RWPE2 (cell line): ENCODE measurements at regions not wholly inside any gene's neighbourhood (a gene's known extent, or its start where the extent isn't known, plus 50 kb on each side); places are given as distances from the start of the nearest gene placed in this dataset.

ENCODE experiments used
- ATAC-seq: fragments of 200-7000 bp; cut with Tn5 transposase; 3 replicates; pipeline ENCODE4 v1.9.1; 2021; ENCODE audit warnings: low read depth
- DNase-seq: peaks from one replicate; pipeline ENCODE4 v3.0.0-alpha.2; 2020; ENCODE audit warnings: low spot score
- H3K27ac ChIP-seq: fragments of 450-650 bp; 2 replicates; pipeline ENCODE4 v1.5.1; 2017; ENCODE audit warnings: mild to moderate bottlenecking; ENCODE audit not compliant: poor library complexity, severe bottlenecking
- H3K27me3 ChIP-seq: fragments of 250-450 bp; sonication (Bioruptor Pico); 2 replicates; pipeline ENCODE4 v1.5.1; 2021; ENCODE audit warnings: mild to moderate bottlenecking, moderate library complexity; ENCODE audit not compliant: insufficient read depth, poor library complexity, severe bottlenecking
- H3K36me3 ChIP-seq: fragments of 250-450 bp; sonication (Bioruptor Pico); 2 replicates; pipeline ENCODE4 v1.5.1; 2020; ENCODE audit warnings: low read depth, mild to moderate bottlenecking, moderate library complexity
- H3K4me1 ChIP-seq: fragments of 250-450 bp; sonication (Bioruptor Pico); 2 replicates; pipeline ENCODE4 v1.5.1; 2021; ENCODE audit warnings: mild to moderate bottlenecking, moderate library complexity; ENCODE audit not compliant: insufficient read depth, poor library complexity, severe bottlenecking
- H3K4me3 ChIP-seq: fragments of 250-450 bp; sonication (Bioruptor Pico); 2 replicates; pipeline ENCODE4 v1.5.1; 2021; ENCODE audit warnings: mild to moderate bottlenecking, moderate library complexity; ENCODE audit not compliant: severe bottlenecking
- H3K9me3 ChIP-seq: fragments of 250-450 bp; sonication (Bioruptor Pico); 2 replicates; pipeline ENCODE4 v1.5.1; 2021; ENCODE audit warnings: mild to moderate bottlenecking, moderate library complexity; ENCODE audit not compliant: severe bottlenecking
- TF ChIP-seq, protein P1 (sequence below): fragments of 450-650 bp; IDR thresholded peaks from one replicate; pipeline ENCODE4 v1.5.1; 2017; ENCODE audit warnings: mild to moderate bottlenecking, moderate library complexity; ENCODE audit not compliant: poor library complexity, severe bottlenecking

DNA sequence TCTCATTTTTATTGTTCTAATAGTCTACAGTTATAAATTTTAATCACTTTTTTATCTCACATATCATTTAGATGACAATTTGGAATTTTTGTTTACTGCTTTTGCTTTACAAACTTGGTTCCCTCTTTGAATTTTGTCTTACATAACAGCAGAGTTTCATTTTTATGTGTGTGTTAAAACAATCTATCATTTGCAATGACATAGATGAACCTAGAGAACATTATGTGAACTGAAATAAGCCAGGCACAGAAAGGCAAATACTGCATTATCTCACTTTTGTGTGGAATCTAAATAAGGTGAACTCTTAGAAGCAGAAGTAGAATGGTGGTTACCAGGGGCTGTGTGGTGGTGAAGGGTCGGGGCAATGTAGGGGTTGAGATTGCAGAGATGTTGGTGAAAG, 170.7 kb downstream of the GASK1B start:
- H3K9me3 ChIP-seq = no peaks in the 10 kb centered on the region

DNA sequence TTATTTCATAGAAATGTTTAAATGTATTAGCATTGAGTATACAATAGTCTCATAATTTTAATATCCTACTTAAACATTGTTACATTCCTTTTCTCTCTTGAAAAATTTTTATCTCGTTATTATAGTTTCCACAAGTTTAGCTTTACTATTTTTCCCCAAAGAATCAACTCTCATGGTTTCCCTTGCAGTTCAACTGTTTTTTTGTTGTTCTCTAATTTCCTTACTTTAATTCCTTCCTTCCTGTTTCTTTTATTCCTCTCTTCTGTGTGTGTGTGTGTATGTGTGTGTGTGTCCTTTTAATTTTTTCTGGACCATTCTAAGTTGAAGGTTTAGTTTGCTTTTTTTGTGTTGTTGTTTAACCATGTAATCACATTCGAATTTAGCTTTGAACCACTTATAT, 171.1 kb downstream of the GASK1B start:
- TF ChIP-seq, protein P1, sequence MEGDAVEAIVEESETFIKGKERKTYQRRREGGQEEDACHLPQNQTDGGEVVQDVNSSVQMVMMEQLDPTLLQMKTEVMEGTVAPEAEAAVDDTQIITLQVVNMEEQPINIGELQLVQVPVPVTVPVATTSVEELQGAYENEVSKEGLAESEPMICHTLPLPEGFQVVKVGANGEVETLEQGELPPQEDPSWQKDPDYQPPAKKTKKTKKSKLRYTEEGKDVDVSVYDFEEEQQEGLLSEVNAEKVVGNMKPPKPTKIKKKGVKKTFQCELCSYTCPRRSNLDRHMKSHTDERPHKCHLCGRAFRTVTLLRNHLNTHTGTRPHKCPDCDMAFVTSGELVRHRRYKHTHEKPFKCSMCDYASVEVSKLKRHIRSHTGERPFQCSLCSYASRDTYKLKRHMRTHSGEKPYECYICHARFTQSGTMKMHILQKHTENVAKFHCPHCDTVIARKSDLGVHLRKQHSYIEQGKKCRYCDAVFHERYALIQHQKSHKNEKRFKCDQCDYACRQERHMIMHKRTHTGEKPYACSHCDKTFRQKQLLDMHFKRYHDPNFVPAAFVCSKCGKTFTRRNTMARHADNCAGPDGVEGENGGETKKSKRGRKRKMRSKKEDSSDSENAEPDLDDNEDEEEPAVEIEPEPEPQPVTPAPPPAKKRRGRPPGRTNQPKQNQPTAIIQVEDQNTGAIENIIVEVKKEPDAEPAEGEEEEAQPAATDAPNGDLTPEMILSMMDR = no peak
- Histone ChIP-seq H3K4me1 (no peaks in the 10 kb centered on the region), H3K36me3 (no peaks in the 10 kb centered on the region), H3K27ac (no peak overlapping the region), H3K27me3 (no peaks in the 10 kb centered on the region), H3K9me3 (no peaks in the 10 kb centered on the region), H3K4me3 (no peak overlapping the region)
- DNase-seq (no peak), ATAC-seq (no peak)

More for the DNA sequence above, 170.7 kb downstream of the GASK1B start:
- no peak overlapping the region for H3K4me3 ChIP-seq
- no peaks in the 10 kb centered on the region for H3K27me3 ChIP-seq
- H3K27ac ChIP-seq = no peak overlapping the region
- no peaks in the 10 kb centered on the region for H3K4me1 ChIP-seq
- DNase-seq (no peak), ATAC-seq (no peak)
- TF ChIP-seq, protein P1 = no peak
- no peaks in the 10 kb centered on the region for H3K36me3 ChIP-seq

DNA sequence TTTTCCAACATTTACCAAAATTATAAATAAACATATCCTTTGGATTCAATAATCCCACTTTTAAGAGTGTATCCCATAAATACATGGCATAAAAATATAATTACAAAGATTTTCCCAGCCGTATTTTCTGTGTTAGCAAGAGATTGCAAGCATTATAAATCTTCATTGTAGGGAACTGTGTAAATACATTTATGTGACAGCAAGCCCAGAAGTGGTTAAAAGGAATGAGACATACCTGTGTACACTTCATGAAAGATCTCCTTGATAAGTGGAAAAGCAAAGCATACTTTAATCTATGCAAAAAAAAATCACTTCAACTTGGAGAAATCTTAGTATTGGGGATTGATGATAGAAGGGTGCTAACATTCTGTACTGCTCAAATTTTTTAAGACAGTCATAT, 173.1 kb downstream of the GASK1B start:
- H3K4me1 ChIP-seq = peaks cover 5% of the 10 kb centered on the region
- TF ChIP-seq, protein P1 = no peak
- no peaks in the 10 kb centered on the region for H3K36me3 ChIP-seq
- H3K27ac ChIP-seq = no peak overlapping the region
- DNase-seq = no peak
- H3K9me3 ChIP-seq = no peaks in the 10 kb centered on the region
- ATAC-seq = no peak
- H3K4me3 ChIP-seq = no peak overlapping the region
- H3K27me3 ChIP-seq = no peaks in the 10 kb centered on the region

DNA sequence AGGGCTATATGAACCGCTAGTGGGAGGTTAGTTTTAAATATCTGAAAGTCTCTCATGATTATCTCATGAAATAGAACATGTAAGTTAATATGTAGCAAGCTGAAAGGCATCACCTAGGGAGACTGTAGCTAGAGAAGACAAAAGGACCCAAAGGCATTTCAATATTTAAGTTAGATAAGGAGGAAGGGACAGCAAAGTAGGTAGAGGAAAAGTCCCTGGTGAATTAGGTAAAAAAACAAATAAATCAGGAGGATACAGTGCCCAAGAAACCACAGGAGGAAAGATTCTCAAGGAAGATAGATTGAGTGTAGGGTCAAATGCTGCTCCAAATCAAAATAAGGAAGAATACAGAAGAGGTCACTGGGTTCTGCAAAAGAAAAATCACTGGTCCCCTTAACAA, 175.5 kb downstream of the GASK1B start:
- Histone ChIP-seq H3K9me3 (no peaks in the 10 kb centered on the region), H3K4me3 (no peak overlapping the region), H3K36me3 (no peaks in the 10 kb centered on the region), H3K27ac (no peak overlapping the region), H3K4me1 (peaks cover 6% of the 10 kb centered on the region), H3K27me3 (no peaks in the 10 kb centered on the region)
- ATAC-seq (no peak), DNase-seq (no peak)
- TF ChIP-seq, protein P1 = no peak

DNA sequence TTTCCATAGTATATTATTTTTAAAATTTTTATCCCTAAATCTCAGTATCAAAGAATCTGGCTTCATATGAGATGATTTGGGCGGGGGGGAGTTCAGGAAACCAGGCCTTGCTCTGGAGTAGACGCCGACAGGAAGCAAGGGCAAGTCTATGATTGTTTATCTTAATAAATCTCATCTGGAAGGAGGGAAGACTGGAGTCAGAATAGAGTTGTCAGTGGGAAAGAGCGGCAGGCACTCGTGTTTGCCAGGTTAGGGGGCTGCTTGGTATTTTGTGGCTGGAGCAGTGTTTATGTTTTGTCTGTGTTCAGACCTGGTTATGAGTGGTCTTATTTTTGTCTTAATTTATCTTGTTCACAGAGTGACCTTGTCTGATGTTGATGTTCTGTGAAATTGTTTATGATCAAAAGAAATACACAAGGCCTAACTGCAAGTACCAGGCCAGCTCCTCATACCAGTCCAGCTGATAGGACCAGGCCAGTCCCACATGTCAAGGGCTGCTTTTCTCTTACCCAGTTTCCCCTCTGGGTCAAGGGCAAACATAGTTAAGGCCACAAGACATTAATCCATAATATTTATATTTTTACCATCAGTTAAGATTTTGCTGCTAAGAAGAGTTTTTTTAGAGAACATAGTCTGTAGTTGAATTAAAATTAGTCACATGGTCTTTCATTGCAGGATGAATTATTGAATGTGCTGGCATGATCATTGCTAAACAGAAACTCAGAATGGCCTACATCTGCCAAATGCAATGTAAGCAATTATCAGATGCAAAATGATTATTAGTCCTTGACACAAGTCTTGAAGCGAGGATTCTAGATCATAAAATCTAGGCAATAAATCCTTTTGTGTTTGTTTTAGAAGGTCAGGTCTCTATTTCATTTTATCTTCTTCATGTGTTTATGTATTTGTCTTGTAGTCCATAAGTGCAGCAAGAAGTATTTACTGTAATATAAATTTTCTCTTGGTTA, 176.5 kb downstream of the GASK1B start:
- Histone ChIP-seq H3K27ac (no peak overlapping the region), H3K36me3 (no peaks in the 10 kb centered on the region), H3K4me1 (peaks cover 6% of the 10 kb centered on the region), H3K27me3 (no peaks in the 10 kb centered on the region), H3K9me3 (no peaks in the 10 kb centered on the region), H3K4me3 (no peak overlapping the region)
- DNase-seq (no peak), ATAC-seq (no peak)
- TF ChIP-seq, protein P1 = no peak
